ENCODE measurements at regions not wholly inside any gene's neighbourhood (a gene's known extent, or its start where the extent isn't known, plus 50 kb on each side); places are given as distances from the start of the nearest gene placed in this dataset.

- DNase-seq, result no peak
Observed at GRCh38 chr1:219466766-219467165, 146.1 kb downstream of the ZC3H11B start.

- DNase-seq, result no peak
Observed at GRCh38 chr1:219465212-219466093, 147.5 kb downstream of the ZC3H11B start.

GRCh38 chr1:219463636-219464035 lies 149.3 kb downstream of the ZC3H11B start:
- no peak for DNase-seq

- no peak for DNase-seq
Observed at GRCh38 chr1:219461981-219462400, 150.9 kb downstream of the ZC3H11B start.

- DNase-seq, result no peak
Observed at GRCh38 chr1:219460896-219461815, 151.7 kb downstream of the ZC3H11B start.

- DNase-seq, result no peak
Observed at GRCh38 chr1:219460081-219460895, 152.6 kb downstream of the ZC3H11B start.

- no peak for DNase-seq
Observed at GRCh38 chr1:219459351-219460080, 153.4 kb downstream of the ZC3H11B start.

- peak; percentile 76 for DNase-seq
Observed at GRCh38 chr1:219446288-219446687, 166.6 kb downstream of the ZC3H11B start.

GRCh38 chr1:219445864-219446263 lies 167.0 kb downstream of the ZC3H11B start:
- DNase-seq, result peak; percentile 76

- DNase-seq, result no peak
Observed at GRCh38 chr1:219444474-219444873, 168.4 kb downstream of the ZC3H11B start.

- DNase-seq, result no peak
Observed at GRCh38 chr1:219443763-219444162, 169.1 kb downstream of the ZC3H11B start.

GRCh38 chr1:219442611-219443061 lies 170.3 kb downstream of the ZC3H11B start:
- DNase-seq, result no peak

- DNase-seq, result no peak
Observed at GRCh38 chr1:219441884-219442283, 171.0 kb downstream of the ZC3H11B start.

GRCh38 chr1:219439376-219439775 lies 173.5 kb downstream of the ZC3H11B start:
- no peak for DNase-seq

GRCh38 chr1:219438386-219438785 lies 174.5 kb downstream of the ZC3H11B start:
- DNase-seq, result no peak

- DNase-seq, result no peak
Observed at GRCh38 chr1:219434923-219435297, 178.0 kb downstream of the ZC3H11B start.

GRCh38 chr1:219434285-219434922 lies 178.5 kb downstream of the ZC3H11B start:
- no peak for DNase-seq

GRCh38 chr1:219433496-219434131 lies 179.3 kb downstream of the ZC3H11B start:
- DNase-seq, result no peak

- DNase-seq, result no peak
Observed at GRCh38 chr1:219433001-219433400, 179.9 kb downstream of the ZC3H11B start.

GRCh38 chr1:219432191-219432606 lies 180.7 kb downstream of the ZC3H11B start:
- no peak for DNase-seq

- DNase-seq, result no peak
Observed at GRCh38 chr1:219430419-219430818, 182.5 kb downstream of the ZC3H11B start.
